ENCODE measurements at regions not wholly inside any gene's neighbourhood (a gene's known extent, or its start where the extent isn't known, plus 50 kb on each side); places are given as distances from the start of the nearest gene placed in this dataset.

GRCh38 chr6:163923658-163924411, 509.3 kb downstream of the QKI start:
- Histone ChIP-seq H3K14ac (ENCODE audit: insufficient read depth, low read length) (no peak overlapping the region), H4K5ac (ENCODE audit: insufficient read length, low read depth, low read length) (no peak overlapping the region), H2AK5ac (ENCODE audit: insufficient read length, low read length) (no peak overlapping the region), H3K79me2 (ENCODE audit: insufficient read depth, low read length) (no peaks in the 10 kb centered on the region), H3K79me1 (ENCODE audit: insufficient read depth, low read depth, low read length, poor library complexity, severe bottlenecking) (no peaks in the 10 kb centered on the region), H3K4me1 (ENCODE audit: insufficient read depth, low read length) (no peaks in the 10 kb centered on the region), H2AFZ (ENCODE audit: low read length) (no peak overlapping the region), H3K4me2 (ENCODE audit: insufficient read depth, insufficient read length, low read length) (no peak overlapping the region), H4K91ac (ENCODE audit: insufficient read length, low read depth, low read length) (no peak overlapping the region), H2BK5ac (ENCODE audit: insufficient read length, low read length) (no peak overlapping the region), H3K4ac (ENCODE audit: low read depth, low read length) (no peak overlapping the region), H3K9ac (ENCODE audit: extremely low read depth, insufficient read length, low read length) (no peak overlapping the region), H2BK20ac (ENCODE audit: low read depth, low read length, poor library complexity, severe bottlenecking) (no peak overlapping the region), H3K56ac (ENCODE audit: insufficient read length, low read depth, low read length) (no peak overlapping the region), H3K18ac (ENCODE audit: insufficient read length, low read depth, low read length) (no peak overlapping the region), H3T11ph (ENCODE audit: low read length) (no peak overlapping the region), H4K8ac (replicated peaks; ENCODE audit: insufficient read length, low read depth, low read length) (no peak overlapping the region), H3K23me2 (ENCODE audit: insufficient read length, low read depth, low read length, poor library complexity, severe bottlenecking) (no peaks in the 10 kb centered on the region), H2BK120ac (ENCODE audit: low read depth, low read length, poor library complexity, severe bottlenecking) (no peak overlapping the region), H4K20me1 (ENCODE audit: control insufficient read depth, insufficient read depth, insufficient read length) (no peaks in the 10 kb centered on the region), H2BK12ac (ENCODE audit: insufficient read length, low read depth, low read length) (no peak overlapping the region), H3K23ac (ENCODE audit: insufficient read length, low read depth, low read length) (no peak overlapping the region), H3K27me3 (ENCODE audit: insufficient read depth, low read length) (no peaks in the 10 kb centered on the region), H3K9me3 (ENCODE audit: control insufficient read depth, low read depth, low read length) (no peaks in the 10 kb centered on the region), H2BK15ac (ENCODE audit: low read depth, low read length) (no peak overlapping the region), H3K27ac (ENCODE audit: insufficient read length, low read depth, low read length) (no peak overlapping the region)
- peak overlapping the region in 1 of 3 experiments; percentile 41; a peak in 3 of 7 replicates for H3K27ac Mint-ChIP-seq
- H3K36me3 Mint-ChIP-seq (ENCODE audit: insufficient read depth in 1 of 3, low read depth in 3 of 3), result peaks cover 0 to 4% (median 1%) of the 10 kb centered on the region in 3 experiments; a peak in 4 of 7 replicates
- TF ChIP-seq, protein P1, sequence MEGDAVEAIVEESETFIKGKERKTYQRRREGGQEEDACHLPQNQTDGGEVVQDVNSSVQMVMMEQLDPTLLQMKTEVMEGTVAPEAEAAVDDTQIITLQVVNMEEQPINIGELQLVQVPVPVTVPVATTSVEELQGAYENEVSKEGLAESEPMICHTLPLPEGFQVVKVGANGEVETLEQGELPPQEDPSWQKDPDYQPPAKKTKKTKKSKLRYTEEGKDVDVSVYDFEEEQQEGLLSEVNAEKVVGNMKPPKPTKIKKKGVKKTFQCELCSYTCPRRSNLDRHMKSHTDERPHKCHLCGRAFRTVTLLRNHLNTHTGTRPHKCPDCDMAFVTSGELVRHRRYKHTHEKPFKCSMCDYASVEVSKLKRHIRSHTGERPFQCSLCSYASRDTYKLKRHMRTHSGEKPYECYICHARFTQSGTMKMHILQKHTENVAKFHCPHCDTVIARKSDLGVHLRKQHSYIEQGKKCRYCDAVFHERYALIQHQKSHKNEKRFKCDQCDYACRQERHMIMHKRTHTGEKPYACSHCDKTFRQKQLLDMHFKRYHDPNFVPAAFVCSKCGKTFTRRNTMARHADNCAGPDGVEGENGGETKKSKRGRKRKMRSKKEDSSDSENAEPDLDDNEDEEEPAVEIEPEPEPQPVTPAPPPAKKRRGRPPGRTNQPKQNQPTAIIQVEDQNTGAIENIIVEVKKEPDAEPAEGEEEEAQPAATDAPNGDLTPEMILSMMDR (conservative IDR thresholded peaks at IDR 0.05), result no peak
- DNase-seq, result no peak
- WGBS (ENCODE audit: extremely low coverage, insufficient read length, low lambda C conversion rate), result no CpG with 5 or more reads among the region's 15 CpGs
- peaks cover 7 to 8% of the 10 kb centered on the region in 2 experiments for H3K9me3 Mint-ChIP-seq
- H3K4me3 Mint-ChIP-seq, result no peak overlapping the region
- peaks cover 16 to 23% of the 10 kb centered on the region in 2 experiments for H3K4me1 Mint-ChIP-seq
- no peaks in the 10 kb centered on the region; the same call in 1 of the 2 replicates for H3K27me3 Mint-ChIP-seq (ENCODE audit: low read depth)

Data from H9 (cell line).